ENCODE measurements at regions not wholly inside any gene's neighbourhood (a gene's known extent, or its start where the extent isn't known, plus 50 kb on each side); places are given as distances from the start of the nearest gene placed in this dataset.

DNA sequence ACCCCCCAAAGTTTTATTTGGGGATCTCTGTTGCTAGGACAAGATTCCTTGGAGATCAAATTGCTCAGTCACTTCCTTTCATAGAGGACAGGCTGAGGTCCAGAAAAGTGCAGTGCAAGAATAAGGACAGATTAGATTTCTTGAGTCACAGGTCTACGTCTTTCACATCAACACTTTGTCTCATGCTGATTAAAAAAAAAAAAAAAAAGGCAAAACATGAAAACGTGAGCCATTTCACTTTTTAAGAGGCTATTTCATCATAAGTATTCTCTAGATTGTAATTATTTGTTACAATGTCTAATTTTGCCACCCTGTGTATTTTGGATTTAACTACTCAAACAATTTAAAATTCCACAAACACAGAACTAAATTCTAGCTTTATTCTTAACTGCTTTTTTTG is 647.0 kb downstream of the TRAM1L1 start (continued):
- TF ChIP-seq CREB1 (CRISPR knock-in tag; IDR thresholded peaks at IDR 0.05; ENCODE audit: low read depth) (no peak), ETS1 (IDR thresholded peaks at IDR 0.05) (no peak), ZNF114 (CRISPR knock-in tag; IDR thresholded peaks at IDR 0.05) (no peak), STAT1 (IDR thresholded peaks at IDR 0.05; ENCODE audit: unreplicated experiment) (no peak), NANOG (IDR thresholded peaks at IDR 0.05; ENCODE audit: borderline replicate concordance) (no peak), EZH2phosphoT487 (IDR thresholded peaks at IDR 0.05; ENCODE audit: unreplicated experiment) (no peak), JUNB (IDR thresholded peaks at IDR 0.05; ENCODE audit: unreplicated experiment) (no peak)
- TF ChIP-seq, protein P1, sequence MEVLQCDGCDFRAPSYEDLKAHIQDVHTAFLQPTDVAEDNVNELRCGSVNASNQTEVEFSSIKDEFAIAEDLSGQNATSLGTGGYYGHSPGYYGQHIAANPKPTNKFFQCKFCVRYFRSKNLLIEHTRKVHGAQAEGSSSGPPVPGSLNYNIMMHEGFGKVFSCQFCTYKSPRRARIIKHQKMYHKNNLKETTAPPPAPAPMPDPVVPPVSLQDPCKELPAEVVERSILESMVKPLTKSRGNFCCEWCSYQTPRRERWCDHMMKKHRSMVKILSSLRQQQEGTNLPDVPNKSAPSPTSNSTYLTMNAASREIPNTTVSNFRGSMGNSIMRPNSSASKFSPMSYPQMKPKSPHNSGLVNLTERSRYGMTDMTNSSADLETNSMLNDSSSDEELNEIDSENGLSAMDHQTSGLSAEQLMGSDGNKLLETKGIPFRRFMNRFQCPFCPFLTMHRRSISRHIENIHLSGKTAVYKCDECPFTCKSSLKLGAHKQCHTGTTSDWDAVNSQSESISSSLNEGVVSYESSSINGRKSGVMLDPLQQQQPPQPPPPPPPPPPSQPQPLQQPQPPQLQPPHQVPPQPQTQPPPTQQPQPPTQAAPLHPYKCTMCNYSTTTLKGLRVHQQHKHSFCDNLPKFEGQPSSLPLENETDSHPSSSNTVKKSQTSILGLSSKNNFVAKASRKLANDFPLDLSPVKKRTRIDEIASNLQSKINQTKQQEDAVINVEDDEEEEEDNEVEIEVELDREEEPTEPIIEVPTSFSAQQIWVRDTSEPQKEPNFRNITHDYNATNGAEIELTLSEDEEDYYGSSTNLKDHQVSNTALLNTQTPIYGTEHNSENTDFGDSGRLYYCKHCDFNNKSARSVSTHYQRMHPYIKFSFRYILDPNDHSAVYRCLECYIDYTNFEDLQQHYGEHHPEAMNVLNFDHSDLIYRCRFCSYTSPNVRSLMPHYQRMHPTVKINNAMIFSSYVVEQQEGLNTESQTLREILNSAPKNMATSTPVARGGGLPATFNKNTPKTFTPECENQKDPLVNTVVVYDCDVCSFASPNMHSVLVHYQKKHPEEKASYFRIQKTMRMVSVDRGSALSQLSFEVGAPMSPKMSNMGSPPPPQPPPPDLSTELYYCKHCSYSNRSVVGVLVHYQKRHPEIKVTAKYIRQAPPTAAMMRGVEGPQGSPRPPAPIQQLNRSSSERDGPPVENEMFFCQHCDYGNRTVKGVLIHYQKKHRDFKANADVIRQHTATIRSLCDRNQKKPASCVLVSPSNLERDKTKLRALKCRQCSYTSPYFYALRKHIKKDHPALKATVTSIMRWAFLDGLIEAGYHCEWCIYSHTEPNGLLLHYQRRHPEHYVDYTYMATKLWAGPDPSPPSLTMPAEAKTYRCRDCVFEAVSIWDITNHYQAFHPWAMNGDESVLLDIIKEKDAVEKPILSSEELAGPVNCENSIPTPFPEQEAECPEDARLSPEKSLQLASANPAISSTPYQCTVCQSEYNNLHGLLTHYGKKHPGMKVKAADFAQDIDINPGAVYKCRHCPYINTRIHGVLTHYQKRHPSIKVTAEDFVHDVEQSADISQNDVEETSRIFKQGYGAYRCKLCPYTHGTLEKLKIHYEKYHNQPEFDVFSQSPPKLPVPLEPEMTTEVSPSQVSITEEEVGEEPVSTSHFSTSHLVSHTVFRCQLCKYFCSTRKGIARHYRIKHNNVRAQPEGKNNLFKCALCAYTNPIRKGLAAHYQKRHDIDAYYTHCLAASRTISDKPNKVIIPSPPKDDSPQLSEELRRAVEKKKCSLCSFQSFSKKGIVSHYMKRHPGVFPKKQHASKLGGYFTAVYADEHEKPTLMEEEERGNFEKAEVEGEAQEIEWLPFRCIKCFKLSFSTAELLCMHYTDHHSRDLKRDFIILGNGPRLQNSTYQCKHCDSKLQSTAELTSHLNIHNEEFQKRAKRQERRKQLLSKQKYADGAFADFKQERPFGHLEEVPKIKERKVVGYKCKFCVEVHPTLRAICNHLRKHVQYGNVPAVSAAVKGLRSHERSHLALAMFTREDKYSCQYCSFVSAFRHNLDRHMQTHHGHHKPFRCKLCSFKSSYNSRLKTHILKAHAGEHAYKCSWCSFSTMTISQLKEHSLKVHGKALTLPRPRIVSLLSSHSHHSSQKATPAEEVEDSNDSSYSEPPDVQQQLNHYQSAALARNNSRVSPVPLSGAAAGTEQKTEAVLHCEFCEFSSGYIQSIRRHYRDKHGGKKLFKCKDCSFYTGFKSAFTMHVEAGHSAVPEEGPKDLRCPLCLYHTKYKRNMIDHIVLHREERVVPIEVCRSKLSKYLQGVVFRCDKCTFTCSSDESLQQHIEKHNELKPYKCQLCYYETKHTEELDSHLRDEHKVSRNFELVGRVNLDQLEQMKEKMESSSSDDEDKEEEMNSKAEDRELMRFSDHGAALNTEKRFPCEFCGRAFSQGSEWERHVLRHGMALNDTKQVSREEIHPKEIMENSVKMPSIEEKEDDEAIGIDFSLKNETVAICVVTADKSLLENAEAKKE (CRISPR knock-in tag; IDR thresholded peaks at IDR 0.05) = no peak

- Histone ChIP-seq H4K20me1 (replicated peaks; ENCODE audit: insufficient read depth) (no peaks in the 10 kb centered on the region), H3K9me2 (ENCODE audit: insufficient read depth) (no peaks in the 10 kb centered on the region), H2AFZ (no peak overlapping the region), H3K79me2 (replicated peaks; ENCODE audit: insufficient read depth) (no peaks in the 10 kb centered on the region), H3F3A (replicated peaks; ENCODE audit: low read depth) (no peaks in the 10 kb centered on the region), H3K4me2 (no peak overlapping the region), H3K27me3 (ENCODE audit: insufficient read depth) (no peaks in the 10 kb centered on the region), H3K36me3 (ENCODE audit: insufficient read depth) (peaks cover 6% of the 10 kb centered on the region; the same call in 1 of the 2 replicates), H3K27ac (ENCODE audit: low read depth) (no peak overlapping the region), H3K4me1 (ENCODE audit: insufficient read depth) (no peaks in the 10 kb centered on the region), H3K4me3 (no peak overlapping the region)
- peaks cover 30% of the 10 kb centered on the region for H3K9me3 Mint-ChIP-seq
- no peak for ATAC-seq
- DNase-seq (ENCODE audit: low spot score) = no peak
- H3K27ac Mint-ChIP-seq = no peak overlapping the region
- no peaks in the 10 kb centered on the region for H3K27me3 Mint-ChIP-seq (ENCODE audit: insufficient read depth, low read depth, poor library complexity)
- H3K4me3 Mint-ChIP-seq = no peak overlapping the region
- H3K36me3 Mint-ChIP-seq (ENCODE audit: low read depth) = peaks cover 13% of the 10 kb centered on the region
- no peaks in the 10 kb centered on the region for H3K4me1 Mint-ChIP-seq
- TF ChIP-seq NANOG (IDR thresholded peaks at IDR 0.05; ENCODE audit: borderline replicate concordance) (no peak), ETS1 (IDR thresholded peaks at IDR 0.05) (no peak), ZNF114 (CRISPR knock-in tag; IDR thresholded peaks at IDR 0.05) (no peak), EZH2phosphoT487 (IDR thresholded peaks at IDR 0.05; ENCODE audit: unreplicated experiment) (no peak), EZH2 (IDR thresholded peaks at IDR 0.05; ENCODE audit: low read depth, unreplicated experiment) (no peak), CTCF (conservative IDR thresholded peaks at IDR 0.05; ENCODE audit: low read depth in 2 of 2) (no peak)
Observed at GRCh38 chr4:116427666-116428065, 657.7 kb downstream of the TRAM1L1 start.

All from GM23338 (cell line).